DMS114 treated with DMSO at 0.1 percent for 48 hours (cell line): ENCODE measurements at regions not wholly inside any gene's neighbourhood (a gene's known extent, or its start where the extent isn't known, plus 50 kb on each side); places are given as distances from the start of the nearest gene placed in this dataset.

Source experiments
- DNase-seq: peaks from one replicate; lab custom pipeline; 2025; ENCODE audit not compliant: unreplicated experiment; lab: John Stamatoyannopoulos, UW

DNA sequence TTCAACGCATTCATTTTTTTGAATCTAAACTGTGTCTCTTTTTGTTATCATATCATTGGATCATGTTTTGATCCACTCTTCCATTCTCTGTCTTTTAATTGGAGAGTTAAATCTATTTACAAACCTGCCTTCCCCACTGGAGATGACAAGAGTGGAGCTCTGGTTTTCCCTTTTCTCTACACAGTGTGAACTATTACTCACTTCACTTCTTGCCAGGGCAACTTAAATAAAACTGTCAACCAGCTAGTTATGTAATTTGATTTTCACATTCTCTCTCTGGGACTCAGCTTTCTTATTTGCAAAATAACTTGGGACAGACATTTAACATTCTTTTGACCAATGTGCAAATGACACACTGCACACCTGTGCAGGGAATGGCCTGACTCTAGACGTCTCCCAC, 230.8 kb upstream of the CST7 start:
- DNase-seq, result no peak

- no peak for DNase-seq
These were observed 230.4 kb upstream of the CST7 start for GRCh38 chr20:24718696-24719095.

- no peak for DNase-seq
These were observed 228.1 kb upstream of the CST7 start for GRCh38 chr20:24720957-24721356.

- no peak for DNase-seq
These were observed 227.0 kb upstream of the CST7 start for GRCh38 chr20:24721891-24722568.

- no peak for DNase-seq
These were observed 226.5 kb upstream of the CST7 start for GRCh38 chr20:24722586-24722985.

GRCh38 chr20:24723186-24723585, 225.9 kb upstream of the CST7 start:
- DNase-seq, result no peak

- DNase-seq, result no peak
These were observed 225.3 kb upstream of the CST7 start for GRCh38 chr20:24723647-24724352.

- no peak for DNase-seq
These were observed 224.0 kb upstream of the CST7 start for GRCh38 chr20:24724982-24725533.

DNA sequence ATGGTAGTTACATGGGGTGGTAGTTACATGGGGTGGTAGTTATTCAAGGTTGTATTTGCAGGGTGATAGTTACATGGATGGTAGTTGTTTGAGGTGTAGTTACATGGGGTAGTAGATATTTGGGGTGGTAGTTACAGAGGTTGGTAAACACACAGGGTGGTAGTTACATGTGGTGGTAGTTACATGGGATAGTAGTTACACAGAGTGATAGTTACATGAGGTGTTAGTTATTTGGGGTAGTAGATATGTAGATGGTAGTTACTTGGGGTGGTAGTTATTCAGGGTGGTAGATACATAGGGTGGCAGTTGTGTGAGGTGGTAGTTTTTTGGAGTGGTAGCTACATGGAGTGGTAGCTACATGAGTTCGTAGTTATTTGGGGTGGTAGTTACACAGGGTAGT, 221.3 kb upstream of the CST7 start:
- no peak for DNase-seq

GRCh38 chr20:24729896-24730605, 219.0 kb upstream of the CST7 start:
- no peak for DNase-seq

- DNase-seq, result no peak
These were observed 218.3 kb upstream of the CST7 start for GRCh38 chr20:24730750-24731149.

DNA sequence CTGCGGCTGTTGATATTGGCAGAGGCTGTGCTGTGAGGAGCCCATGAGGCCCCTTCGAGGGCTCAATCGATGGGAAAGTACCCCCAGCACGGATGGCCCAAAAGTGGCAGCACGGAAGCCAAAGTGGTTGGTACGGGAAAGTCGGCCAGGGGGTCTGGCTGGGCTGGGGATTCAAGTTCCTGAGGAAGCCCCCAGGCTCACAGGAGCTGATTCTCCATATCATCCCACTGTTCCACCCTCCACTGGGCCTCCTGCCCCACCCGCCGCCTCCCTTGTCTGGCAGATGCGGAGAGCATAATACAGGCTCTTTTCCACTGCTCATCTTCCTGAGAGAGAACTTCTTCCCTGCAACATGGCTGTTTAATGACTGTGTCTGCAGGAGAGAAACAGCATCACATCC, 217.8 kb upstream of the CST7 start:
- no peak for DNase-seq

DNA sequence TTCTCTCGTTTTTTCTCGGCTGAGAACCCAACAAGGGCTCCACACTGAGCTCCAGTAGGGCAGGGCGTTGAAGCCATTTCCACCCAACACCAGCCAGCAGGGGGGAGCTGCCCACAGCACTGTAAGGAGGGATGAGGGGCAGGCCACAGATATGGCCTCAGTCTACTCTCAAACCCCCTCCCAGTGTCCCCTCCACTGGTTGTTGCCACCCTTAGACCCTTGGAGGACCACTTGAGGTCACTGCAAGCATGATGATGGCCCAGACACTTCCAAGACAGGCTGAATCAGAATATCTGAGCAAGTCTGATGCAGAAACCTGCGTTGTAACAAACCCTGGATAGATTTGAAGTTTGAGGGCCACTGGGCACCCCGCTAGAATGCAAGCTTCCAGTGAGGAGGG, 217.0 kb upstream of the CST7 start:
- DNase-seq, result no peak

DNA sequence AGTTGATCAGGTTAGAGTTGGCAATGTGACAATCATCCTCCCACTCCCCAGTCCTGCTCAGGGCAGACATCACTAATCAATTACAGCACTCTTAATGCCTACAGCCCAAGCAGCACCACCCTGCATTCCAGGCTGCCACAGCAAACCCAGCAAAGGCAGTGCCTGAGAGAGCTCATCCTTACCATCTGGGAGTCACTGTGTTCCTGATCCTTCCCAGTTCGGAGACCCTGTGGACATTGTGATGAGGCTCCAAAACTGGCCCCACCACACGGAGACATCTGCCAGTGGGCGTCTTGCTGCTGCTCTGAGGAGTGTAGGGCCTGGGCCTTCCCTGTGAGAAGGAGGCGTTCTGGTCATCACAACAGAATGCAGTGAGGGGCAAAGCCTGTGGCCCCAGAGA, 216.5 kb upstream of the CST7 start:
- no peak for DNase-seq

GRCh38 chr20:24733416-24733815, 215.7 kb upstream of the CST7 start:
- no peak for DNase-seq

DNA sequence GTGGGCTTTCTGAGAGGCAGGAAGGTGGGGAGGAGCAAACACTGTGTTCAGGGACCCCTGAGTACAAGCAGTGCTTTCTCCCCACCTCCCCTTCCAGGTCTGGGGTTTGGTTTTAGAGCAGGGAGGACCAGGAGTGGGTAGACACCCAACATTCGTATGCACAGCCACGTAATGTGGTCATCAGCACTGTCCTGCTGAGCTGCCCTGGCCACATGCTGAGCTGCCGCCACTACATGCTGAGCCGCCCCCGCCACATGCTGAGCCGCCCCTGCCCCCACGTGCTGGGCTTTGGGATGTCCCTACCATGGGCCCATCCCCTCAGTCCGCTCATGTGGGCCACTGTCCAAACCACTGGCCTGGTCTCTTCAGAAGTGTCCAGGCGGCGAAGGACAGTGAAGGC, 214.9 kb upstream of the CST7 start:
- DNase-seq, result no peak

- DNase-seq, result no peak
These were observed 213.8 kb upstream of the CST7 start for GRCh38 chr20:24735263-24735662.

DNA sequence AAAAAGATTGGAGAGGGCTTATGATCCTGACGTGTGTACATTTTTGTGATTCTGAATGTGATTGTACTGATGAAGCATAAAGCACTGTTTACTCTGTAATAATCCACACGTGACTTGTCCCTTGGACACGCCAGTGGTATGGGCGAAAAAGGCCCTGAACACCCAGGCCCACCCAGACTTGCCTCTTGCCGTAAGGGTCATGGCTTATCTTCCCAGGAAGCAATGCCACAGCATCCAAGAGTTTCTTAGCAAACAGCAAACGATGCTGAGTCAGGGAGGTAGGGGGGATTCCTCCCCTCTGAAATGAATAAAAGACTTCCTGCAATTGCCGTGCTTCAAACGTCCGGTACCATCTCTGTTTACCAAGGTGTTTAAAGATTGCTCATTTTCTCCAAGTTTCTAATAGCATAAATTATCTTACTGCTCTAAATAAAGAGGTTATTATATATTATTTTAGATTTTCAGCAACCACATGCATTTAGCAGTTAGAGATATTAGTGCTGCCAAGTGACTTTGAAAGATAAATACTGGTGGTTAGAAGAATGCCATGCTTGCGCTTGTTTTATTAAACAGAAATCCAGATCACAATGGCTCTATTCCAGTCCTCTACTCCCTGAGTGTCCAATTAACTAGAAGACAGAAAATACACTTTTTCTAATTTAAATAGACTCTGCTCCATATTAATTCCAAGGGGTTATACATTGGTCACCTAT, 212.8 kb upstream of the CST7 start:
- no peak for DNase-seq

DNA sequence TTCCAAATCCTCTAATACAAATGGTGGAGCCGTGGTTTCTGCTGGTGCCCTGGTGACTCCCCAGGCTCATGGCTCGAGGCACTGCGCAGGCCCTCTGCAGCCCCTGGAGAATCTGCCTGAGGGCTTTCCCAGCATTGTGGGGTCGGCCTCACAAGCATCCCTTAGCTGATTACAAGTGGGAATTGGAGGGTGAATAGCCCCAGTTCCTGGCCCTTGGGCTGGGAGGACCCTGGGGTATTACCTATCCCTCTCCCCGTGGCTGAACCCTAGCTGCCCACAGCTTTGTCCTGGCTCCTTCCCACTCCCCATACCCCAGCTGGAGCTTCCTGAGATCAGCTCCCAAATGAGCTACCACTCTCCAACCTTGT, 212.2 kb upstream of the CST7 start:
- no peak for DNase-seq

- no peak for DNase-seq
These were observed 211.7 kb upstream of the CST7 start for GRCh38 chr20:24737212-24737850.
